ENCODE measurements at regions not wholly inside any gene's neighbourhood (a gene's known extent, or its start where the extent isn't known, plus 50 kb on each side); places are given as distances from the start of the nearest gene placed in this dataset.

GRCh38 chr14:97410667-97411620 lies 613.8 kb downstream of the VRK1 start:
- TF ChIP-seq CTCF (IDR thresholded peaks at IDR 0.05) = peak; percentile 15; the same call in 1 of the 2 replicates
- no peak for TF ChIP-seq ZFX (IDR thresholded peaks at IDR 0.05; ENCODE audit: borderline replicate concordance)
